ENCODE measurements at regions not wholly inside any gene's neighbourhood (a gene's known extent, or its start where the extent isn't known, plus 50 kb on each side); places are given as distances from the start of the nearest gene placed in this dataset.

DNA sequence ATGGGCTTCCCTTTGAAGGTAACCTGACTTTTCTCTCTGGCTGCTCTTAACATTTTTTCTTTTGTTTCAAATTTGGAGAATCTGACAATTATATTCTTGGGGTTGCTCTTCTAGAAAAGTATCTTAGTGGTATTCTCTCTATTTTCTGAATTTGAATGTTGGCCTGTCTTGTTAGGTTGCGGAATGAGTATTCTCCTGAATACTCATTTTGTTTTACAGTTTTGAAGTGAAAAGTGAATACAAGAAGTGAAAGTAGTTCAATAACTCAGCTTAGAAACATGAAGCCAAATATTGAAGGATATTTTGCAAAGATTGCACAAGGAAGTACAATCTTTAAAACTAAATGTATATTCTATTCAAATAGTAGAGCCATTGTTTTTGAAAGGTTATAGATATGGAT is 120.2 kb upstream of the MAP3K4 start:
- WGBS (ENCODE audit: insufficient coverage): 86% methylated on average over 1 of the region's 1 CpG
- Mint-ChIP-seq H3K4me3 (no peak overlapping the region), H3K27me3 (ENCODE audit: low read depth in 2 of 2) (no peaks in the 10 kb centered on the region), H3K9me3 (peaks cover 0 to 6% of the 10 kb centered on the region in 2 donors), H3K36me3 (no peaks in the 10 kb centered on the region), H3K27ac (no peak overlapping the region), H3K4me1 (no peaks in the 10 kb centered on the region)
- TF ChIP-seq, protein P1, sequence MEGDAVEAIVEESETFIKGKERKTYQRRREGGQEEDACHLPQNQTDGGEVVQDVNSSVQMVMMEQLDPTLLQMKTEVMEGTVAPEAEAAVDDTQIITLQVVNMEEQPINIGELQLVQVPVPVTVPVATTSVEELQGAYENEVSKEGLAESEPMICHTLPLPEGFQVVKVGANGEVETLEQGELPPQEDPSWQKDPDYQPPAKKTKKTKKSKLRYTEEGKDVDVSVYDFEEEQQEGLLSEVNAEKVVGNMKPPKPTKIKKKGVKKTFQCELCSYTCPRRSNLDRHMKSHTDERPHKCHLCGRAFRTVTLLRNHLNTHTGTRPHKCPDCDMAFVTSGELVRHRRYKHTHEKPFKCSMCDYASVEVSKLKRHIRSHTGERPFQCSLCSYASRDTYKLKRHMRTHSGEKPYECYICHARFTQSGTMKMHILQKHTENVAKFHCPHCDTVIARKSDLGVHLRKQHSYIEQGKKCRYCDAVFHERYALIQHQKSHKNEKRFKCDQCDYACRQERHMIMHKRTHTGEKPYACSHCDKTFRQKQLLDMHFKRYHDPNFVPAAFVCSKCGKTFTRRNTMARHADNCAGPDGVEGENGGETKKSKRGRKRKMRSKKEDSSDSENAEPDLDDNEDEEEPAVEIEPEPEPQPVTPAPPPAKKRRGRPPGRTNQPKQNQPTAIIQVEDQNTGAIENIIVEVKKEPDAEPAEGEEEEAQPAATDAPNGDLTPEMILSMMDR (IDR thresholded peaks at IDR 0.05): no peak
- intact Hi-C loops (cut with micrococcal nuclease): no loop called here
- H3K27me3 ChIP-seq (ENCODE audit: control insufficient read depth, insufficient read depth, low read length): no peaks in the 10 kb centered on the region
- H3K4me1 ChIP-seq (ENCODE audit: control insufficient read depth, insufficient read depth, low read length): no peaks in the 10 kb centered on the region
- no peak for DNase-seq
- no peak overlapping the region for H3K27ac ChIP-seq (ENCODE audit: low read length)
- no peak for ATAC-seq
- no peak overlapping the region for H3K4me3 ChIP-seq (ENCODE audit: low read length)
- H3K36me3 ChIP-seq (ENCODE audit: control insufficient read depth, insufficient read depth, low read length): no peaks in the 10 kb centered on the region
- H3K9me3 ChIP-seq (ENCODE audit: control insufficient read depth, insufficient read depth, low read length): no peaks in the 10 kb centered on the region

DNA sequence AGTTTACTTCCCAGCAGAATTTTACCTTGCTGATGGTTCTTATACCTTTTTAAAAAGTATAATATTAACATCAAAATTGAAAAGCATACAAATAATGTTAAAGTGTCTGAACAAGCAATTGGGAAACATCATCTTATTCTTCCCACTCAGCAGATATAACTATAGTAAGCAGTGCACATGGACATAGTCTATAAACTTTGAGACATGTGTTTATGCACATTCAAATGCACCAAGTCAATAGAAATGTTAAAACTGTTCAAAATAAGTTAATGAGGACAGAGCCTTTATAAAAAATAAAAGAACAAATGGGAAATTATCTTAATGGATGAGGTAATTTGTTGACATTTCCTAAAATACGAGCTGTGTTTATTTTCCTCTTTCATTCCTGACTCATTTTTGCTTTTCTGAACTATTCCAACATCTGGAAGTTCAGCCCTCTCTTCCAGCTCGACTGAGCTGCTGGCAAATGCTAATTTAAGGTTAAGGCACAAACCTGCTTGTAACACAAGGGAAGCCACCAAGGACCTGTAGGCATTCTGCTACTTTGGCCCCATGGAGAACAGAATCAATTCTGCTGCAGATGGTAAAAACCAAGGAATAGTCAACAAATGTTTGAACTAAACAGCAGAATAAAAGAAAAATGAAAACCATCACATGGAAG is 110.3 kb upstream of the MAP3K4 start:
- DNase-seq (no peak), ATAC-seq (no peak)
- no peaks in the 10 kb centered on the region for H3K4me1 ChIP-seq (ENCODE audit: control insufficient read depth, insufficient read depth, low read length)
- no peaks in the 10 kb centered on the region for H3K27me3 Mint-ChIP-seq (ENCODE audit: low read depth in 2 of 2)
- no peak overlapping the region for H3K4me3 Mint-ChIP-seq
- no peak overlapping the region for H3K4me3 ChIP-seq (ENCODE audit: low read length)
- intact Hi-C loops (cut with micrococcal nuclease): no loop called here
- no peaks in the 10 kb centered on the region for H3K36me3 ChIP-seq (ENCODE audit: control insufficient read depth, insufficient read depth, low read length)
- WGBS (ENCODE audit: insufficient coverage): 0% methylated on average over 1 of the region's 2 CpGs
- H3K4me1 Mint-ChIP-seq: no peaks in the 10 kb centered on the region
- no peak overlapping the region for H3K27ac ChIP-seq (ENCODE audit: low read length)
- H3K27ac Mint-ChIP-seq: no peak overlapping the region
- TF ChIP-seq, protein P1 (IDR thresholded peaks at IDR 0.05): no peak
- no peaks in the 10 kb centered on the region for H3K36me3 Mint-ChIP-seq
- no peaks in the 10 kb centered on the region for H3K9me3 ChIP-seq (ENCODE audit: control insufficient read depth, insufficient read depth, low read length)
- no peaks in the 10 kb centered on the region for H3K9me3 Mint-ChIP-seq
- no peaks in the 10 kb centered on the region for H3K27me3 ChIP-seq (ENCODE audit: control insufficient read depth, insufficient read depth, low read length)

DNA sequence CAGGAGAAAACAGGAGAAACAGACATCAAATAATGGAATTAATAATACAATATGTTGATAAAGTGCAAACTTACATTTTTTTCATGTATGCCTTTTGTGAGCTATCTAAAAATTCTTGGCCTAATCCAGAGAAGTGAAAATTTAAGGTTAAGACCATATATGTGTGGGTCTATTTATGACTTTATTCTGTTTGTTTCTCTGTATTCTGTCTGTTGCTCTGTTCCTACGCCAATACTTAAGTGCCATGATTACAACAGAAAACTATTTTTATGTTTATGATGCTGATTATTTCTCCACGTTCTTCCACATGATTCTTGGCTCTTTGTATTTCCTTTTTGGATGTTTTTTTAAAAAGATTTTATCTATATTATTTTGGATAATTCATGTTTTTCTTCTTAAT is 109.6 kb upstream of the MAP3K4 start:
- TF ChIP-seq, protein P1 (IDR thresholded peaks at IDR 0.05): no peak
- Histone ChIP-seq H3K27me3 (ENCODE audit: control insufficient read depth, insufficient read depth, low read length) (no peaks in the 10 kb centered on the region), H3K9me3 (ENCODE audit: control insufficient read depth, insufficient read depth, low read length) (no peaks in the 10 kb centered on the region), H3K4me3 (ENCODE audit: low read length) (no peak overlapping the region), H3K4me1 (ENCODE audit: control insufficient read depth, insufficient read depth, low read length) (no peaks in the 10 kb centered on the region), H3K36me3 (ENCODE audit: control insufficient read depth, insufficient read depth, low read length) (no peaks in the 10 kb centered on the region), H3K27ac (ENCODE audit: low read length) (no peak overlapping the region)
- Mint-ChIP-seq H3K27me3 (ENCODE audit: low read depth in 2 of 2) (no peaks in the 10 kb centered on the region), H3K36me3 (no peaks in the 10 kb centered on the region), H3K4me3 (no peak overlapping the region), H3K27ac (no peak overlapping the region), H3K4me1 (no peaks in the 10 kb centered on the region), H3K9me3 (no peaks in the 10 kb centered on the region)
- no CpG with 5 or more reads among the region's 2 CpGs for WGBS (ENCODE audit: insufficient coverage)
- DNase-seq (no peak), ATAC-seq (no peak)
- intact Hi-C loops (cut with micrococcal nuclease): no loop called here

DNA sequence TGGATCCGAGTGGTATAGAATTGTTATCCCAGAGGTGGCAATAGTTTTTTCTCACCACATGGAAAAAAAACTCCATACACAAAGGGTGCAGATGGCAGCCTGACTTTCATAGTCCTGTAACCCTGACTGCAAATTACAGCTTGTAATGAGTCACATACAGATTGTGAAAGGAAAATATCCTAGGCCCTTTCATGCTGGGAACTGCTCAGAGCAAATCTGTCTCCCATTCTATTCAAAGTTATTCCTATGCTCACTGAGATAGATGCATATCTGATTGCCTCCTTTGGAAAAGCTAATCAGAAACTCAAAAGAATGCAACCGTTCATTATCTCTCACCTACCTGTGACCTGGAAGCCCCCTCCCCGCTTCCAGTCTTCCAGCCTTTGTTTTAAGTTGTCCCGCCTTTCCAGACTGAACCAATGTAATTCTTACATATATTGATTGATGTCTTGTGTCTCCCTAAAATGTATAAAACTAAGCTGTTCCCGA is 108.7 kb upstream of the MAP3K4 start:
- no peaks in the 10 kb centered on the region for H3K4me1 ChIP-seq (ENCODE audit: control insufficient read depth, insufficient read depth, low read length)
- H3K4me3 Mint-ChIP-seq: no peak overlapping the region
- no peaks in the 10 kb centered on the region for H3K36me3 Mint-ChIP-seq
- DNase-seq (no peak), ATAC-seq (no peak)
- no peaks in the 10 kb centered on the region for H3K9me3 ChIP-seq (ENCODE audit: control insufficient read depth, insufficient read depth, low read length)
- H3K27me3 ChIP-seq (ENCODE audit: control insufficient read depth, insufficient read depth, low read length): no peaks in the 10 kb centered on the region
- intact Hi-C loops (cut with micrococcal nuclease): no loop called here
- H3K9me3 Mint-ChIP-seq: no peaks in the 10 kb centered on the region
- no peaks in the 10 kb centered on the region for H3K4me1 Mint-ChIP-seq
- TF ChIP-seq, protein P1 (IDR thresholded peaks at IDR 0.05): no peak
- no peaks in the 10 kb centered on the region for H3K36me3 ChIP-seq (ENCODE audit: control insufficient read depth, insufficient read depth, low read length)
- no peak overlapping the region for H3K27ac ChIP-seq (ENCODE audit: low read length)
- 57% methylated on average over 4 of the region's 5 CpGs for WGBS (ENCODE audit: insufficient coverage)
- no peak overlapping the region for H3K4me3 ChIP-seq (ENCODE audit: low read length)
- no peak overlapping the region for H3K27ac Mint-ChIP-seq
- no peaks in the 10 kb centered on the region for H3K27me3 Mint-ChIP-seq (ENCODE audit: low read depth in 2 of 2)
